ENCODE measurements at regions not wholly inside any gene's neighbourhood (a gene's known extent, or its start where the extent isn't known, plus 50 kb on each side); places are given as distances from the start of the nearest gene placed in this dataset.

DNA sequence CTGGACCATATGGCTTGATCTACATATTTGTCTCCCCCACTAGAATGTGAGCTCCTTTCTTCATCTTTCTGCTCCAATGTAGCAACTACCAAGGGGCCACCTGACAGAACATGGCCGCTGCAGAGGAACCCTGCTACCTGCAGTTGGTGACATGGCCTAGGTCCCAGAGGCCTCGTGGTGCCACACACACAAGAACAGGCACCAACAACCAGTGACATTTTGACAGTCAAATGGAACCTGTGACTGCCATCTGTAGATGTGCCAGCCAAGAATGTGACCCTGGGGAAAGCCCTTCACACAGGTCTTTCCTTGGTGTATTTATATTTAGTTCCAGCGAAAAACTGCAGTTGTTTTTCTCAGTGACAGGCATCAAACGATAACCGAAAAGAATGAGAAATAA, 67.9 kb upstream of the ANKRD1 start:
- no peaks in the 10 kb centered on the region for H4K20me1 ChIP-seq (ENCODE audit: insufficient read depth)
- H3K4me1 ChIP-seq (ENCODE audit: control insufficient read depth in 1 of 2, insufficient read depth in 2 of 2, low read depth in 1 of 2, low read length in 1 of 2), result no peaks in the 10 kb centered on the region; a peak in 1 of 4 replicates
- no peaks in the 10 kb centered on the region for H3K27me3 ChIP-seq (ENCODE audit: insufficient read depth)
- DNase-seq, result no peak
- no peak overlapping the region for H3K4me3 ChIP-seq (ENCODE audit: low read depth in 2 of 2, low read length in 1 of 2)
- ChIA-PET POLR2A (no interaction called here), CTCF (interaction anchor here (1.2 to 1.6 kb wide), 2 partner anchors 9 to 77 kb away, joined by 4 to 5 read pairs; no protein-coding TSS in a partner anchor)
- no peak overlapping the region for H3K4me2 ChIP-seq
- no peak overlapping the region for H2AFZ ChIP-seq (ENCODE audit: low read depth)
- no peaks in the 10 kb centered on the region for H3K9me2 ChIP-seq
- no peaks in the 10 kb centered on the region for H3K36me3 ChIP-seq (replicated peaks in 1 of 2; ENCODE audit: control insufficient read depth in 1 of 2, insufficient read depth in 2 of 2, low read length in 1 of 2)
- H3K27ac ChIP-seq (ENCODE audit: low read depth in 2 of 2, low read length in 1 of 2), result no peak overlapping the region
- no peak for TF ChIP-seq RAD21 (IDR thresholded peaks at IDR 0.05; ENCODE audit: low read length)
- no peak for TF ChIP-seq RXRA (IDR thresholded peaks at IDR 0.05; ENCODE audit: borderline replicate concordance, low read depth)
- TF ChIP-seq, protein P1, sequence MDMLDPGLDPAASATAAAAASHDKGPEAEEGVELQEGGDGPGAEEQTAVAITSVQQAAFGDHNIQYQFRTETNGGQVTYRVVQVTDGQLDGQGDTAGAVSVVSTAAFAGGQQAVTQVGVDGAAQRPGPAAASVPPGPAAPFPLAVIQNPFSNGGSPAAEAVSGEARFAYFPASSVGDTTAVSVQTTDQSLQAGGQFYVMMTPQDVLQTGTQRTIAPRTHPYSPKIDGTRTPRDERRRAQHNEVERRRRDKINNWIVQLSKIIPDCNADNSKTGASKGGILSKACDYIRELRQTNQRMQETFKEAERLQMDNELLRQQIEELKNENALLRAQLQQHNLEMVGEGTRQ (IDR thresholded peaks at IDR 0.05; ENCODE audit: borderline replicate concordance, low read depth, low read length), result no peak
- TF ChIP-seq, protein P2, sequence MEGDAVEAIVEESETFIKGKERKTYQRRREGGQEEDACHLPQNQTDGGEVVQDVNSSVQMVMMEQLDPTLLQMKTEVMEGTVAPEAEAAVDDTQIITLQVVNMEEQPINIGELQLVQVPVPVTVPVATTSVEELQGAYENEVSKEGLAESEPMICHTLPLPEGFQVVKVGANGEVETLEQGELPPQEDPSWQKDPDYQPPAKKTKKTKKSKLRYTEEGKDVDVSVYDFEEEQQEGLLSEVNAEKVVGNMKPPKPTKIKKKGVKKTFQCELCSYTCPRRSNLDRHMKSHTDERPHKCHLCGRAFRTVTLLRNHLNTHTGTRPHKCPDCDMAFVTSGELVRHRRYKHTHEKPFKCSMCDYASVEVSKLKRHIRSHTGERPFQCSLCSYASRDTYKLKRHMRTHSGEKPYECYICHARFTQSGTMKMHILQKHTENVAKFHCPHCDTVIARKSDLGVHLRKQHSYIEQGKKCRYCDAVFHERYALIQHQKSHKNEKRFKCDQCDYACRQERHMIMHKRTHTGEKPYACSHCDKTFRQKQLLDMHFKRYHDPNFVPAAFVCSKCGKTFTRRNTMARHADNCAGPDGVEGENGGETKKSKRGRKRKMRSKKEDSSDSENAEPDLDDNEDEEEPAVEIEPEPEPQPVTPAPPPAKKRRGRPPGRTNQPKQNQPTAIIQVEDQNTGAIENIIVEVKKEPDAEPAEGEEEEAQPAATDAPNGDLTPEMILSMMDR (IDR thresholded peaks at IDR 0.05), result no peak
- no peak for TF ChIP-seq POLR2AphosphoS5 (IDR thresholded peaks at IDR 0.05; ENCODE audit: low read depth, low read length)
- TF ChIP-seq, protein P3, sequence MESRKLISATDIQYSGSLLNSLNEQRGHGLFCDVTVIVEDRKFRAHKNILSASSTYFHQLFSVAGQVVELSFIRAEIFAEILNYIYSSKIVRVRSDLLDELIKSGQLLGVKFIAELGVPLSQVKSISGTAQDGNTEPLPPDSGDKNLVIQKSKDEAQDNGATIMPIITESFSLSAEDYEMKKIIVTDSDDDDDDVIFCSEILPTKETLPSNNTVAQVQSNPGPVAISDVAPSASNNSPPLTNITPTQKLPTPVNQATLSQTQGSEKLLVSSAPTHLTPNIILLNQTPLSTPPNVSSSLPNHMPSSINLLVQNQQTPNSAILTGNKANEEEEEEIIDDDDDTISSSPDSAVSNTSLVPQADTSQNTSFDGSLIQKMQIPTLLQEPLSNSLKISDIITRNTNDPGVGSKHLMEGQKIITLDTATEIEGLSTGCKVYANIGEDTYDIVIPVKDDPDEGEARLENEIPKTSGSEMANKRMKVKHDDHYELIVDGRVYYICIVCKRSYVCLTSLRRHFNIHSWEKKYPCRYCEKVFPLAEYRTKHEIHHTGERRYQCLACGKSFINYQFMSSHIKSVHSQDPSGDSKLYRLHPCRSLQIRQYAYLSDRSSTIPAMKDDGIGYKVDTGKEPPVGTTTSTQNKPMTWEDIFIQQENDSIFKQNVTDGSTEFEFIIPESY (IDR thresholded peaks at IDR 0.05; ENCODE audit: borderline replicate concordance, low read depth), result no peak
- no peak for TF ChIP-seq FOSL2 (IDR thresholded peaks at IDR 0.05; ENCODE audit: borderline replicate concordance, low read depth)
- TF ChIP-seq CHD2 (IDR thresholded peaks at IDR 0.05; ENCODE audit: low read length, partially characterized antibody), result no peak
- TF ChIP-seq MXI1 (IDR thresholded peaks at IDR 0.05; ENCODE audit: low read depth, low read length), result no peak
- TF ChIP-seq JUND (IDR thresholded peaks at IDR 0.05), result no peak
- TF ChIP-seq, protein P4, sequence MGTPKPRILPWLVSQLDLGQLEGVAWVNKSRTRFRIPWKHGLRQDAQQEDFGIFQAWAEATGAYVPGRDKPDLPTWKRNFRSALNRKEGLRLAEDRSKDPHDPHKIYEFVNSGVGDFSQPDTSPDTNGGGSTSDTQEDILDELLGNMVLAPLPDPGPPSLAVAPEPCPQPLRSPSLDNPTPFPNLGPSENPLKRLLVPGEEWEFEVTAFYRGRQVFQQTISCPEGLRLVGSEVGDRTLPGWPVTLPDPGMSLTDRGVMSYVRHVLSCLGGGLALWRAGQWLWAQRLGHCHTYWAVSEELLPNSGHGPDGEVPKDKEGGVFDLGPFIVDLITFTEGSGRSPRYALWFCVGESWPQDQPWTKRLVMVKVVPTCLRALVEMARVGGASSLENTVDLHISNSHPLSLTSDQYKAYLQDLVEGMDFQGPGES (IDR thresholded peaks at IDR 0.05; ENCODE audit: low read depth, low read length), result no peak
- no peak for TF ChIP-seq RFX5 (IDR thresholded peaks at IDR 0.05; ENCODE audit: low read length)
- TF ChIP-seq ELF1 (IDR thresholded peaks at IDR 0.05), result no peak
- TF ChIP-seq EP300 (IDR thresholded peaks at IDR 0.05; ENCODE audit: borderline replicate concordance in 1 of 2, low read depth in 1 of 2, low read length in 1 of 2), result no peak
- TF ChIP-seq FOXJ3 (CRISPR knock-in tag; IDR thresholded peaks at IDR 0.05), result no peak
- TF ChIP-seq TCF12 (IDR thresholded peaks at IDR 0.05), result no peak
- no peak for TF ChIP-seq MEF2A (IDR thresholded peaks at IDR 0.05; ENCODE audit: borderline replicate concordance, low read depth)
- no peak for TF ChIP-seq TAF1 (IDR thresholded peaks at IDR 0.05; ENCODE audit: borderline replicate concordance, low read depth, low read length)
- H3K79me2 ChIP-seq (ENCODE audit: insufficient read depth), result no peaks in the 10 kb centered on the region
- H3F3A ChIP-seq (replicated peaks; ENCODE audit: insufficient read depth), result no peaks in the 10 kb centered on the region
- WGBS (ENCODE audit: low lambda C conversion rate), result 86% methylated on average over 5 of the region's 5 CpGs
- H3K9ac ChIP-seq, result no peak overlapping the region
- no peaks in the 10 kb centered on the region for H3K9me3 ChIP-seq

Measured in SK-N-SH (cell line).